Small intestine (tissue), 7 donors: ENCODE measurements at regions not wholly inside any gene's neighbourhood (a gene's known extent, or its start where the extent isn't known, plus 50 kb on each side); places are given as distances from the start of the nearest gene placed in this dataset.
A peak's percentile ranks its signal among the peaks of the same experiment; 100 is the strongest.
"Not testable (repeated sequence)": the region's sequence is repeated elsewhere in the genome, so short reads cannot be mapped to it uniquely, and the experiment has no call there.

ENCODE experiments used
- DNase-seq, 2 donors: peaks; one replicate each; pipeline versions ENCODE4 v3.0.0 to v3.0.0-alpha.2; 2013
- FAIRE-seq: peaks from 2 replicates; lab custom pipeline; 2012; peaks lifted over from hg19 to GRCh38; lab: Jason Lieb, UNC
- H3K27ac ChIP-seq, 3 donors: one replicate each; pipeline ENCODE4 v1.5.1; 2013; ENCODE audit warnings: low read length in 2 of 3, mild to moderate bottlenecking in 2 of 3, control low read depth in 1 of 3, inconsistent platforms in 1 of 3, low read depth in 1 of 3, moderate library complexity in 1 of 3
- H3K27me3 ChIP-seq, 3 donors: one replicate each; pipeline ENCODE4 v1.6.1; 2013; ENCODE audit warnings: low read length in 3 of 3, inconsistent platforms in 1 of 3; ENCODE audit not compliant: control insufficient read depth in 3 of 3, insufficient read depth in 3 of 3
- H3K36me3 ChIP-seq, 3 donors: one replicate each; pipeline ENCODE4 v1.6.1; 2013; ENCODE audit warnings: low read length in 3 of 3, inconsistent platforms in 1 of 3, low read depth in 1 of 3, mild to moderate bottlenecking in 1 of 3, moderate library complexity in 1 of 3; ENCODE audit not compliant: control insufficient read depth in 3 of 3, insufficient read depth in 2 of 3
- H3K4me1 ChIP-seq, 3 donors: one replicate each; pipeline ENCODE4 v1.6.1; 2013; ENCODE audit warnings: low read length in 2 of 3, inconsistent platforms in 1 of 3, low read depth in 1 of 3, mild to moderate bottlenecking in 1 of 3, moderate library complexity in 1 of 3; ENCODE audit not compliant: control insufficient read depth in 3 of 3, insufficient read depth in 2 of 3
- H3K4me3 ChIP-seq, 3 donors: one replicate each; pipeline ENCODE4 v1.5.1; 2013; ENCODE audit warnings: low read length in 3 of 3, control low read depth in 1 of 3, inconsistent platforms in 1 of 3, low read depth in 1 of 3, mild to moderate bottlenecking in 1 of 3, moderate library complexity in 1 of 3
- H3K9me3 ChIP-seq, 2 donors: one replicate each; pipeline ENCODE4 v1.6.1; 2013; ENCODE audit warnings: low read depth in 1 of 2, low read length in 1 of 2; ENCODE audit not compliant: control insufficient read depth in 2 of 2, insufficient read depth in 1 of 2
- WGBS, 3 donors: extraction: QIAGEN DNeasy Blood & Tissue Kit; methylation state at CpG; one replicate each; pipeline ENCODE4 v1.1.7; 2013; 5-methylcytosine and 5-hydroxymethylcytosine counted together
- donor health status: healthy with polysubstance abuse.
- donor health status: control.
- donor health status: control.
- donor health status: Bipolar disorder and iron deficiency.
- donor health status: healthy.

DNA sequence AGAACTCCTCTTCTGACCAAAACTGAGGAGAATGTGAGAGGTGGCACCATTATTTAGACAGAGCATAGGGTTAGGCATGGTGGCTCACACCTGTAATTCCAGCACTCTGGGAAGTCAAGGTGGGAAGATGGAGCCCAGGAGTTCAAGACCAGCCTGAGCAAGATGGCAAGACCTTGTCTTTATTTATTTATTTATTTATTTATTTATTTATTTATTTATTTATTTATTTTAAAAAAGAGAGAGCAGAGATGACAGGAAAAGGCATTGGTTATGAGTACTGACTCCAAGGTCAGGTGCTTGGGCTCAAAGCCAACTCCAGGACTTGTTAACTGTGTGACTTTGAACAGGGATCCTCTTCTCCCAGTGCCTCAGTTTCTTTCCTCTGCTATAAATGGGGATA, 217.7 kb downstream of the MEX3B start:
- FAIRE-seq = no peak
- H3K4me3 ChIP-seq = no peak overlapping the region
- H3K9me3 ChIP-seq = no peaks in the 10 kb centered on the region
- DNase-seq = no peak
- no peaks in the 10 kb centered on the region for H3K27me3 ChIP-seq
- H3K27ac ChIP-seq = no peak overlapping the region
- H3K36me3 ChIP-seq = no peaks in the 10 kb centered on the region
- no peaks in the 10 kb centered on the region for H3K4me1 ChIP-seq

DNA sequence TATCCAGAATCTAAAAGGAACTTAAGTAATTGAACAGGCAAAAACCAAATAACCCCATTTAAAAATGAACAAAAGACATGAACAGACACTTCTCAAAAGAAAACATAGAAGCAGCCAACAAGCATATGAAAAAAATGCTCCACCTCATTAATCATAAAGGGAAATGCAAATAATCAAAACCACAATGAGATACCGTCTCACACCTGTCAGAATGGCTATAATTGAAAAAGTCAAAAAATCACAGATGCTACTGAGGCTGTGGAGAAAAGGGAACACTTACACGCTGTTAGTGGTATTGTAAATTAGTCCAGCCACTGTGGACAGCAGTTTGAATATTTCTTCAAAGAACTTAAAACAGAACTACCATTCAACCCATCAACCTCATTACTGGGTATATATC, 220.7 kb downstream of the MEX3B start:
- Histone ChIP-seq H3K27ac (no peak overlapping the region), H3K36me3 (no peaks in the 10 kb centered on the region), H3K4me1 (no peaks in the 10 kb centered on the region), H3K9me3 (no peaks in the 10 kb centered on the region), H3K27me3 (no peaks in the 10 kb centered on the region), H3K4me3 (no peak overlapping the region)
- FAIRE-seq (no peak), DNase-seq (no peak)
- WGBS, 3 donors = 65 to 68% (median 67%) methylated on average over 2 of the region's 2 CpGs

GRCh38 chr15:81822587-81822986, 223.2 kb downstream of the MEX3B start:
- 80 to 90% (median 84%) methylated on average over 1 of the region's 1 CpG for WGBS, 3 donors
- H3K4me1 ChIP-seq, FAIRE-seq, H3K9me3 ChIP-seq, H3K36me3 ChIP-seq, H3K4me3 ChIP-seq, H3K27ac ChIP-seq, H3K27me3 ChIP-seq, DNase-seq: not testable (repeated sequence)

- DNase-seq = no peak
- no peak for FAIRE-seq
- Histone ChIP-seq H3K9me3 (no peaks in the 10 kb centered on the region), H3K27ac (no peak overlapping the region), H3K36me3 (no peaks in the 10 kb centered on the region), H3K4me1 (no peaks in the 10 kb centered on the region), H3K27me3 (no peaks in the 10 kb centered on the region), H3K4me3 (no peak overlapping the region)
- whole genome bisulfite sequencing, 3 donors = 63 to 76% (median 65%) methylated on average over 5 of the region's 5 CpGs
These were observed 225.7 kb downstream of the MEX3B start for GRCh38 chr15:81819924-81820635.

- Histone ChIP-seq H3K9me3 (no peaks in the 10 kb centered on the region), H3K27ac (no peak overlapping the region), H3K4me3 (no peak overlapping the region), H3K27me3 (no peaks in the 10 kb centered on the region), H3K36me3 (no peaks in the 10 kb centered on the region), H3K4me1 (no peaks in the 10 kb centered on the region)
- DNase-seq (no peak), FAIRE-seq (no peak)
- WGBS, 3 donors = 86 to 89% (median 88%) methylated on average over 7 of the region's 7 CpGs
These were observed 230.8 kb downstream of the MEX3B start for GRCh38 chr15:81814882-81815455.

GRCh38 chr15:81813215-81813614, 232.6 kb downstream of the MEX3B start:
- WGBS, 3 donors = 51 to 59% (median 53%) methylated on average over 3 of the region's 3 CpGs
- H3K27ac ChIP-seq = no peak overlapping the region
- no peak overlapping the region for H3K4me3 ChIP-seq
- H3K27me3 ChIP-seq = no peaks in the 10 kb centered on the region
- no peaks in the 10 kb centered on the region for H3K36me3 ChIP-seq
- DNase-seq (peak in 1 of 2 donors; percentile 1), FAIRE-seq (no peak)
- H3K9me3 ChIP-seq = no peaks in the 10 kb centered on the region
- no peaks in the 10 kb centered on the region for H3K4me1 ChIP-seq

GRCh38 chr15:81812456-81812855, 233.4 kb downstream of the MEX3B start:
- no peak overlapping the region for H3K27ac ChIP-seq
- no peaks in the 10 kb centered on the region for H3K36me3 ChIP-seq
- no peak for DNase-seq
- no peaks in the 10 kb centered on the region for H3K4me1 ChIP-seq
- 87 to 92% (median 87%) methylated on average over 7 of the region's 7 CpGs for WGBS, 3 donors
- H3K9me3 ChIP-seq = no peaks in the 10 kb centered on the region
- no peak for FAIRE-seq
- H3K4me3 ChIP-seq = no peak overlapping the region
- no peaks in the 10 kb centered on the region for H3K27me3 ChIP-seq

- no peaks in the 10 kb centered on the region for H3K27me3 ChIP-seq
- WGBS, 3 donors = 81 to 89% (median 84%) methylated on average over 6 of the region's 6 CpGs
- H3K4me1 ChIP-seq = no peaks in the 10 kb centered on the region
- no peak overlapping the region for H3K4me3 ChIP-seq
- DNase-seq (no peak), FAIRE-seq (no peak)
- H3K27ac ChIP-seq = no peak overlapping the region
- no peaks in the 10 kb centered on the region for H3K9me3 ChIP-seq
- no peaks in the 10 kb centered on the region for H3K36me3 ChIP-seq
These were observed 234.1 kb downstream of the MEX3B start for GRCh38 chr15:81811736-81812135.

DNA sequence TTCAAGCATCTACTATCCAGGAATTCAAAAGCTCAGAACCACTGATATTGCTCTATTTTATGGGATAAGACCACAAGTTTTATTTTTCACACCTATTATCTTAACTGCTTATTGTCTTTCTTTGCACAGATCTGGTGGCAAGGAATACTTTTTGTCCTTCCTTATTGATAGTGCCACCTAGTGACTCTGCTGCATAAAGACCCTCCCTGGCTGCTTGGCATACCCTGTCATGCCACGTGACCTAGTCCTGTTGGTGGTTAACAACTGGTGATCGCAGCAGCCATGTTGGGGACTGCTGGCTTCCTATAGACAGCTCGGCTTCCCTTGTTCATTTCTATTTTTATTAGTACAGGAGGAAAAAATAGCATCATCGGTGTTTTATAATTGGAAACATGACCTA, 236.3 kb downstream of the MEX3B start:
- H3K4me3 ChIP-seq = no peak overlapping the region
- no peak for FAIRE-seq
- H3K9me3 ChIP-seq = no peaks in the 10 kb centered on the region
- H3K27me3 ChIP-seq = no peaks in the 10 kb centered on the region
- no peak overlapping the region for H3K27ac ChIP-seq
- H3K36me3 ChIP-seq = no peaks in the 10 kb centered on the region
- H3K4me1 ChIP-seq = no peaks in the 10 kb centered on the region
- WGBS, 3 donors = 48 to 64% (median 57%) methylated on average over 4 of the region's 4 CpGs
- DNase-seq = peak in 1 of 2 donors; percentile 2
